ENCODE measurements at regions not wholly inside any gene's neighbourhood (a gene's known extent, or its start where the extent isn't known, plus 50 kb on each side); places are given as distances from the start of the nearest gene placed in this dataset.

DNA sequence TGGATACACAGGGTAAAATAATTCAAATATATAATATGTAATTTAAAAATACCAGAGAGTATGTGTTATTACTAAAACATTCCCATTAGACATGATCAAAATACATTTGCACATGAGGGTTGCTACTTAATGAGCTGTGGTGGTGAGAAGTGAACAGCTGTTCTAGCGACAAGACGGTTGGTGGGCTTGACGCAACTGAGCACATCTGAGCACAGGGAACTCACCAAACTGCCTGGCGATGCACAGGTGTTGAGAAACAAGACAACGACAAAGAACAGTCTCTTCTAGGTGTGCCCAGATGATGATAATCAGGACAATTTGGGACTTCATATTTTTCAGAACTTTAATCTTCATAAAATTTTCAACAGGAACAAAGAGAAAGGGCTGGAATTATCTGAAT lies 555.1 kb upstream of the SGCG start:
- BruUV-seq (replicated peaks), result no TSS peak
- TF ChIP-seq EZH2 (IDR thresholded peaks at IDR 0.05; ENCODE audit: low read depth) (no peak), CTCF (conservative IDR thresholded peaks at IDR 0.05) (no peak)
- Histone ChIP-seq H3F3A (ENCODE audit: insufficient read depth, low read depth) (no peaks in the 10 kb centered on the region), H3K4me3 (no peak overlapping the region), H3K79me2 (ENCODE audit: low read depth) (no peaks in the 10 kb centered on the region), H3K27ac (no peak overlapping the region), H2AFZ (no peak overlapping the region), H3K9me3 (ENCODE audit: insufficient read depth, low read depth) (no peaks in the 10 kb centered on the region), H3K36me3 (ENCODE audit: low read depth) (no peaks in the 10 kb centered on the region), H3K4me2 (no peak overlapping the region), H4K20me1 (ENCODE audit: insufficient read depth) (no peaks in the 10 kb centered on the region), H3K9me2 (ENCODE audit: insufficient read depth) (no peaks in the 10 kb centered on the region), H3K27me3 (ENCODE audit: insufficient read depth, low read depth) (no peaks in the 10 kb centered on the region), H3K4me1 (replicated peaks; ENCODE audit: insufficient read depth) (no peaks in the 10 kb centered on the region)
- POLR2A ChIA-PET (ENCODE audit: unreplicated experiment), result no interaction called here
- CTCF ChIA-PET, result no interaction called here
- DNase-seq, result no peak
- intact Hi-C loops (cut with micrococcal nuclease; ENCODE audit: unreplicated experiment), result no loop called here

GRCh38 chr13:22629374-22629773 lies 551.4 kb upstream of the SGCG start:
- ChIA-PET CTCF (no interaction called here), POLR2A (ENCODE audit: unreplicated experiment) (no interaction called here)
- no peak overlapping the region for H3K27ac ChIP-seq
- H3K4me1 ChIP-seq (replicated peaks; ENCODE audit: insufficient read depth), result no peaks in the 10 kb centered on the region
- no peaks in the 10 kb centered on the region for H3K9me3 ChIP-seq (ENCODE audit: insufficient read depth, low read depth)
- H3K79me2 ChIP-seq (ENCODE audit: low read depth), result no peaks in the 10 kb centered on the region
- no TSS peak for BruUV-seq (replicated peaks)
- H3K9me2 ChIP-seq (ENCODE audit: insufficient read depth), result no peaks in the 10 kb centered on the region
- H3K4me2 ChIP-seq, result no peak overlapping the region
- DNase-seq, result no peak
- H2AFZ ChIP-seq, result no peak overlapping the region
- intact Hi-C loops (cut with micrococcal nuclease; ENCODE audit: unreplicated experiment), result no loop called here
- H3F3A ChIP-seq (ENCODE audit: insufficient read depth, low read depth), result no peaks in the 10 kb centered on the region
- no peaks in the 10 kb centered on the region for H3K36me3 ChIP-seq (ENCODE audit: low read depth)
- H3K4me3 ChIP-seq, result no peak overlapping the region
- TF ChIP-seq EZH2 (IDR thresholded peaks at IDR 0.05; ENCODE audit: low read depth) (no peak), CTCF (conservative IDR thresholded peaks at IDR 0.05) (no peak)
- H3K27me3 ChIP-seq (ENCODE audit: insufficient read depth, low read depth), result no peaks in the 10 kb centered on the region
- no peaks in the 10 kb centered on the region for H4K20me1 ChIP-seq (ENCODE audit: insufficient read depth)

- Histone ChIP-seq H4K20me1 (ENCODE audit: insufficient read depth) (no peaks in the 10 kb centered on the region), H3K79me2 (ENCODE audit: low read depth) (no peaks in the 10 kb centered on the region), H3K27ac (no peak overlapping the region), H3K4me1 (replicated peaks; ENCODE audit: insufficient read depth) (no peaks in the 10 kb centered on the region), H3K27me3 (ENCODE audit: insufficient read depth, low read depth) (peaks cover 46% of the 10 kb centered on the region), H3K9me3 (ENCODE audit: insufficient read depth, low read depth) (no peaks in the 10 kb centered on the region), H3K4me2 (no peak overlapping the region), H2AFZ (no peak overlapping the region), H3K4me3 (no peak overlapping the region), H3K36me3 (ENCODE audit: low read depth) (no peaks in the 10 kb centered on the region), H3K9me2 (ENCODE audit: insufficient read depth) (no peaks in the 10 kb centered on the region), H3F3A (ENCODE audit: insufficient read depth, low read depth) (no peaks in the 10 kb centered on the region)
- BruUV-seq (replicated peaks), result no TSS peak
- TF ChIP-seq CTCF (conservative IDR thresholded peaks at IDR 0.05), result no peak
- no peak for TF ChIP-seq EZH2 (IDR thresholded peaks at IDR 0.05; ENCODE audit: low read depth)
- intact Hi-C loops (cut with micrococcal nuclease; ENCODE audit: unreplicated experiment), result no loop called here
- CTCF ChIA-PET, result no interaction called here
- DNase-seq, result no peak
- POLR2A ChIA-PET (ENCODE audit: unreplicated experiment), result no interaction called here
These were observed 538.7 kb upstream of the SGCG start for GRCh38 chr13:22642088-22642487.
